ENCODE measurements at regions not wholly inside any gene's neighbourhood (a gene's known extent, or its start where the extent isn't known, plus 50 kb on each side); places are given as distances from the start of the nearest gene placed in this dataset.

DNA sequence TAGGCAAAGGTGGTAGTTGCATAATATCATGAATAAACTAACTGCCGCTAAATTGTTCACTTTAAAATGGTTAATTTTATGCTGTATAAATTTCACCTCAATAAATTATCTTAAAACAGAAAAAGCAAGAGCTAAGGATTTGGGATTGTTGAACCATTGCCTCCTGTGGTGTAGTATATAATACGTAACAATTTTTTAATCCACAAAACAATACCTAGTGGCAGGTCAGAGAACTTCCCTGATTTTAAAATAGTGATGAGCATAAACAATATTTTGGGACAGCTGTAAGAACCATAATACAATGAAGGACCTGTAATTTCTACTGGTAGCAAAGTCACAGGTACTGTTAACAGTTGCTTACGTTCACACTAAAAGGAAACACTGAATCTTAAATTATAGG is 161.9 kb upstream of the PRNP start:
- no peak for TF ChIP-seq POLR2AphosphoS5 (IDR thresholded peaks at IDR 0.05; ENCODE audit: low read depth, low read length)
- TF ChIP-seq POLR2A (IDR thresholded peaks at IDR 0.05; ENCODE audit: low read depth, low read length), result no peak
- TF ChIP-seq SPI1 (IDR thresholded peaks at IDR 0.05; ENCODE audit: low read depth, low read length), result no peak
- no peak for TF ChIP-seq POU2F2 (IDR thresholded peaks at IDR 0.05; ENCODE audit: low read depth, low read length)
